Breast epithelium (tissue), 3 donors: ENCODE measurements at regions not wholly inside any gene's neighbourhood (a gene's known extent, or its start where the extent isn't known, plus 50 kb on each side); places are given as distances from the start of the nearest gene placed in this dataset.

ENCODE experiments used
- POLR2A ChIP-seq: fragments of 450-650 bp; IDR thresholded peaks from one replicate; pipeline ENCODE4 v1.6.1; 2016; ENCODE audit warnings: antibody characterized with exemption, mild to moderate bottlenecking, moderate library complexity
- POLR2AphosphoS5 ChIP-seq, 3 donors: sonication (generic); formaldehyde crosslinking; IDR thresholded peaks; one replicate each; pipeline ENCODE4 v1.6.1; 2017; ENCODE audit warnings: antibody characterized with exemption in 3 of 3
- TF ChIP-seq, protein P1 (sequence below), 3 donors: fragments of 450-650 bp; IDR thresholded peaks; one replicate each; pipeline ENCODE4 v1.5.1; 2016 to 2017; ENCODE audit warnings: antibody characterized with exemption in 3 of 3, mild to moderate bottlenecking in 3 of 3, moderate library complexity in 3 of 3

- TF ChIP-seq POLR2AphosphoS5 (IDR thresholded peaks at IDR 0.05) (no peak), POLR2A (no peak)
- TF ChIP-seq, protein P1, sequence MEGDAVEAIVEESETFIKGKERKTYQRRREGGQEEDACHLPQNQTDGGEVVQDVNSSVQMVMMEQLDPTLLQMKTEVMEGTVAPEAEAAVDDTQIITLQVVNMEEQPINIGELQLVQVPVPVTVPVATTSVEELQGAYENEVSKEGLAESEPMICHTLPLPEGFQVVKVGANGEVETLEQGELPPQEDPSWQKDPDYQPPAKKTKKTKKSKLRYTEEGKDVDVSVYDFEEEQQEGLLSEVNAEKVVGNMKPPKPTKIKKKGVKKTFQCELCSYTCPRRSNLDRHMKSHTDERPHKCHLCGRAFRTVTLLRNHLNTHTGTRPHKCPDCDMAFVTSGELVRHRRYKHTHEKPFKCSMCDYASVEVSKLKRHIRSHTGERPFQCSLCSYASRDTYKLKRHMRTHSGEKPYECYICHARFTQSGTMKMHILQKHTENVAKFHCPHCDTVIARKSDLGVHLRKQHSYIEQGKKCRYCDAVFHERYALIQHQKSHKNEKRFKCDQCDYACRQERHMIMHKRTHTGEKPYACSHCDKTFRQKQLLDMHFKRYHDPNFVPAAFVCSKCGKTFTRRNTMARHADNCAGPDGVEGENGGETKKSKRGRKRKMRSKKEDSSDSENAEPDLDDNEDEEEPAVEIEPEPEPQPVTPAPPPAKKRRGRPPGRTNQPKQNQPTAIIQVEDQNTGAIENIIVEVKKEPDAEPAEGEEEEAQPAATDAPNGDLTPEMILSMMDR (IDR thresholded peaks at IDR 0.05) = no peak
Measured at GRCh38 chr6:100117680-100118079, 123.7 kb upstream of the MCHR2 start.
